Heart right ventricle (tissue), 16 donors: ENCODE measurements at regions not wholly inside any gene's neighbourhood (a gene's known extent, or its start where the extent isn't known, plus 50 kb on each side); places are given as distances from the start of the nearest gene placed in this dataset.

Experiments used
- ATAC-seq, 8 donors: fragments of 200-7000 bp; cut with Tn5 transposase; one replicate each; pipeline ENCODE4 v1.9.1; 2020; ENCODE audit warnings: mild to moderate bottlenecking in 8 of 8, moderate library complexity in 8 of 8, moderate number of reproducible peaks in 1 of 8
- DNase-seq, 2 donors: peaks; one replicate each; pipeline ENCODE4 v3.0.0-alpha.2; 2020
- H3K27ac ChIP-seq, 10 donors: fragments of 200-600 bp; sonication (generic) in 2 of 10; one replicate each; pipeline versions ENCODE4 v1.5.0 to v1.8.0; 2020 to 2022; ENCODE audit warnings: mild to moderate bottlenecking in 3 of 10
- H3K27me3 ChIP-seq, 7 donors: fragments of 200-600 bp; one replicate each; pipeline ENCODE4 v1.8.0; 2021 to 2022; ENCODE audit warnings: mild to moderate bottlenecking in 2 of 7
- H3K36me3 ChIP-seq, 9 donors: fragments of 200-600 bp; sonication (generic) in 1 of 9; one replicate each; pipeline versions ENCODE4 v1.5.0 to v1.8.0; 2020 to 2022; ENCODE audit warnings: mild to moderate bottlenecking in 2 of 9
- H3K4me1 ChIP-seq, 9 donors: fragments of 200-600 bp; sonication (generic) in 1 of 9; one replicate each; pipeline versions ENCODE4 v1.5.0 to v1.8.0; 2020 to 2022; ENCODE audit warnings: mild to moderate bottlenecking in 4 of 9
- H3K4me3 ChIP-seq, 10 donors: fragments of 200-600 bp; sonication (generic) in 2 of 10; one replicate each; pipeline versions ENCODE4 v1.5.0 to v1.8.0; 2020 to 2022; ENCODE audit warnings: mild to moderate bottlenecking in 7 of 10, moderate library complexity in 2 of 10
- H3K9me3 ChIP-seq, 11 donors: fragments of 200-600 bp in 10 of 11; sonication (generic) in 2 of 11; one replicate each; pipeline versions ENCODE4 v1.5.0 to v1.8.0; 2013 to 2022; ENCODE audit warnings: mild to moderate bottlenecking in 2 of 11, control low read depth in 1 of 11, moderate library complexity in 1 of 11
- WGBS, 2 donors: extraction: QIAGEN DNeasy Blood & Tissue Kit; methylation state at CpG; one replicate each; pipeline ENCODE4 v1.1.7; 2013; ENCODE audit warnings: inconsistent platforms in 1 of 2; 5-methylcytosine and 5-hydroxymethylcytosine counted together
- intact Hi-C, 10 donors: fragments of 100-400 bp; cut with DNase I; formaldehyde crosslinking; loops; one replicate each; pipeline versions ENCODE4 v1.11.1 to v1.14.2; 2022
- TF ChIP-seq, protein P1 (sequence below), 9 donors: fragments of 200-600 bp; sonication (generic) in 2 of 9; IDR thresholded peaks; one replicate each; pipeline versions ENCODE4 v1.5.0 to v1.8.0; 2021 to 2022; ENCODE audit warnings: antibody characterized with exemption in 9 of 9, mild to moderate bottlenecking in 5 of 9, moderate library complexity in 1 of 9
- donor health status: Arrhythmogenic right ventricular cardiomyopathy.
- donor health status: ischemic (EF 13 %, LVEDD 7.1; RV severe dilation, severe dysfunction).
- donor health status: healthy with polysubstance abuse.
- donor health status: DM: no; HTN: yes; CAD: no.
- donor health status: DM: no; HTN: no; CAD: no.
- donor health status: ischemic (EF 25% LVEDD 6.9; RV normal size, moderate dysfunction).
- donor health status: ischemic (EF 25% LVEDD 5.7; RV mildly dilated, moderate dysfunction).
- donor health status: healthy.
- donor health status: DM: yes; HTN: yes; CAD: no.
- donor health status: Ischemic cardiomyopathy.
- donor health status: ischemic (EF 35%, LVEDD 5.7; RV mildly dilated, moderate dysfunction).
- donor health status: nonischemic (EF 11% LVEDD 7.7; RV severe dilation, severe dysfunction).
- donor health status: DM: yes; HTN: yes; CAD: no.
- donor health status: PGD.
- donor health status: ischemic (EF 29% LVEDD 5.4; RV normal size, mild dysfunction).
- donor health status: nonischemic (EF 23%, LVEDD 6.1; RV moderate dilation, normal function).

DNA sequence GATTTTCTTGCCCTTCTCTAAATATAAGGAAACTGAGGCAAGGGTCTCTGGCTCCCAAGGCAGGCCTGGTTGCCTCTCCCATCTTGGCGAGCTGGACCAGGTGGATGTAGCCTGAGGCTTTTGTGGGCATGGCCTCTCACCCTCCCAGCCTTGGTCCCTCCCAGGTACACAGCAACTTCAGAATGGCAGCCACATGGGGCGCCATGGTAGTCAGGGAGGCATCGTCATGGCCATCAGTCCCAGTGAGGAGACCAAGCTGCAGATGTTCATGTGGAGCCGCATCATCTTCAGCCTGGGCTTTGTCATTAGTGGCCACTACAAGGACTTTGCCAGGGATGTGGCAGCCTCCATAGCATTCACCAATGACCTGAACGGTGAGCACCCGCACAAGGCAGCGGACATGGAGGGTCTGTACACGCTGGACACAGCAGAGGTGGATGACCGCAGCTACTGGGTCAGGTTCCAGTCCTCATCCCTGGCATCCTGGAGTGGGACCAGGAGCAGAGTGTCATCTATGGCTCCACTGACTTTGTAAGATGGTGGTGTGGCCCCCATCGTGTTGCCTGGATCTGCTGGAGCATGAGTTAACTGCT lies 165.8 kb upstream of the ZNF267 start:
- intact Hi-C loops = loop anchor here in 2 of 10 donors (10.0 kb wide), 3 partner anchors 167 to 223 kb away; partner anchors contain the start of genes RUSF1 (in 1 of the 2), SLC5A2 (in 1 of the 2) and ZNF267 (in 1 of the 2)

DNA sequence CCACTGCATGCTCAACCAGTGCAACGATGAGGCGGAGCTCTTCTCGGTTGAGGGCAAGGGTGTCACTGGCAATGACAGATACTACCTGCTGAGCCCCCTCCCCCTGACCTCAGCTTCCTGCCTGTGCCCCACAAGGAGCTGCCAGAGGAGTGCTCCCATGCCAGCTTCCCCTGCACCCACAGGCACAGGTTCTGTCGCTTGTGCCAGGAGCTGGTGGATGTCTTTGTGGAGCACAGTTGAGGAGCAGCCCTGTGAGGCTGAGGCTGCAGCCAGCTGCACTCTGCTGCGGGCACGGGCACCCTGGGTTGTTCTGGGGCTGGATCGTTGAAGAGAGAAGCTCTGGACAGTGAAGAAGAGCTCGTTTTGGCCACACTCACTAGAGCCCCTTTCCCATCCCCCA lies 165.3 kb upstream of the ZNF267 start:
- ATAC-seq = no peak
- Histone ChIP-seq H3K27me3 (no peaks in the 10 kb centered on the region), H3K27ac (no peak overlapping the region), H3K4me1 (peaks cover 0 to 8% (median 0%) of the 10 kb centered on the region in 9 donors), H3K4me3 (no peak overlapping the region), H3K36me3 (peaks cover 0 to 60% (median 10%) of the 10 kb centered on the region in 9 donors), H3K9me3 (no peaks in the 10 kb centered on the region)
- intact Hi-C loops = loop anchor here in 2 of 10 donors (10.0 kb wide), 3 partner anchors 166 to 224 kb away; partner anchors contain the start of genes RUSF1 (in 1 of the 2), SLC5A2 (in 1 of the 2) and ZNF267 (in 1 of the 2)
- TF ChIP-seq, protein P1, sequence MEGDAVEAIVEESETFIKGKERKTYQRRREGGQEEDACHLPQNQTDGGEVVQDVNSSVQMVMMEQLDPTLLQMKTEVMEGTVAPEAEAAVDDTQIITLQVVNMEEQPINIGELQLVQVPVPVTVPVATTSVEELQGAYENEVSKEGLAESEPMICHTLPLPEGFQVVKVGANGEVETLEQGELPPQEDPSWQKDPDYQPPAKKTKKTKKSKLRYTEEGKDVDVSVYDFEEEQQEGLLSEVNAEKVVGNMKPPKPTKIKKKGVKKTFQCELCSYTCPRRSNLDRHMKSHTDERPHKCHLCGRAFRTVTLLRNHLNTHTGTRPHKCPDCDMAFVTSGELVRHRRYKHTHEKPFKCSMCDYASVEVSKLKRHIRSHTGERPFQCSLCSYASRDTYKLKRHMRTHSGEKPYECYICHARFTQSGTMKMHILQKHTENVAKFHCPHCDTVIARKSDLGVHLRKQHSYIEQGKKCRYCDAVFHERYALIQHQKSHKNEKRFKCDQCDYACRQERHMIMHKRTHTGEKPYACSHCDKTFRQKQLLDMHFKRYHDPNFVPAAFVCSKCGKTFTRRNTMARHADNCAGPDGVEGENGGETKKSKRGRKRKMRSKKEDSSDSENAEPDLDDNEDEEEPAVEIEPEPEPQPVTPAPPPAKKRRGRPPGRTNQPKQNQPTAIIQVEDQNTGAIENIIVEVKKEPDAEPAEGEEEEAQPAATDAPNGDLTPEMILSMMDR (IDR thresholded peaks at IDR 0.05) = no peak
- 87 to 91% methylated on average over 8 of the region's 8 CpGs for WGBS, 2 donors
- no peak for DNase-seq

More for the DNA sequence above, 165.8 kb upstream of the ZNF267 start:
- no peak for DNase-seq
- ATAC-seq = no peak
- H3K4me1 ChIP-seq = peaks cover 0 to 7% (median 0%) of the 10 kb centered on the region in 9 donors
- TF ChIP-seq, protein P1 (IDR thresholded peaks at IDR 0.05) = no peak
- H3K36me3 ChIP-seq = peaks cover 0 to 66% (median 10%) of the 10 kb centered on the region in 9 donors
- no peaks in the 10 kb centered on the region for H3K27me3 ChIP-seq
- H3K4me3 ChIP-seq = no peak overlapping the region
- H3K9me3 ChIP-seq = no peaks in the 10 kb centered on the region
- no peak overlapping the region for H3K27ac ChIP-seq
- WGBS, 2 donors = 95 to 96% methylated on average over 10 of the region's 10 CpGs

DNA sequence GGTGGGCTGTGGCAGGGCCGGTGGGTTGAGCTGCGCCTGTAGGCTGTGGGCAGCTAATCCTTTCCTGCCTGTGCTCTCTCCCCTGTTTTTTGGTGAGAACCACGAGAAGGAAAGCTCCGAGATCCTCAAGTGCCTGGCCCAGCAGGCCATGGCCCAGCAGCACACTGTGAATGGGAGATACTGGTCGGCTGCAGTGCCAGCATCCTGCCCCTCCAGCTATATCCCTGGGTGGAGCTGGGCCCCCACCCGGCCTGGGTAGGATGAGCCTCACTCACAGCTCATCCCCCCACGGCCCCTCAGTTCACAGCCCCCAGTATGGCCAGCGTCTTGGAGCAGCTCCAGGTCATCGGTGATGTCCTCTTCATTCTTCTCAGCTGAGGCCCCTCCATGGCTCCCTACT lies 164.4 kb upstream of the ZNF267 start:
- intact Hi-C loops = loop anchor here in 2 of 10 donors (10.0 kb wide), 3 partner anchors 166 to 224 kb away; partner anchors contain the start of genes RUSF1 (in 1 of the 2), SLC5A2 (in 1 of the 2) and ZNF267 (in 1 of the 2)
- Histone ChIP-seq H3K4me1 (peaks cover 2 to 12% (median 2%) of the 10 kb centered on the region in 9 donors), H3K27ac (no peak overlapping the region), H3K27me3 (no peaks in the 10 kb centered on the region), H3K36me3 (peaks cover 0 to 52% (median 6%) of the 10 kb centered on the region in 9 donors), H3K4me3 (no peak overlapping the region), H3K9me3 (no peaks in the 10 kb centered on the region)
- TF ChIP-seq, protein P1 (IDR thresholded peaks at IDR 0.05) = no peak
- ATAC-seq (no peak), DNase-seq (no peak)
- WGBS, 2 donors = 83 to 93% methylated on average over 9 of the region's 9 CpGs

DNA sequence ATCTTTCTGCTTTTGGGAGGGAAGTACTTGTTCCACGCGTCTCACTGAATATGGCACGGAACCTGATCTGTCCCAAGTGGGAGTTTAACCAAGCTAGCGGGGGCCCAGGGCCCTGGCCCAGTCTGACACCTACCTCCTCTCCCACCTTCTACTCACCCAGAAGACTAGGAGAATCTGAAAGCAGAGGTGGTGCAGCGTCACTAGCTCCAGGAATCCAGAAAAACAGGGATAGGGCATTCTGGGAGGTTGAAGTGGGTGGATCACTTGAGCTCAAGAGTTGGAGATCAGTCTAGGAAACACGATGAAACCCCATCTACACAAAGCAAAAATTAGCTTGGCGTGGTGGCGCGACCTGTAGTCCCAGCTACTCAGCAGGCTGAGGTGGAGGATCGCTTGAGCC lies 163.5 kb upstream of the ZNF267 start:
- intact Hi-C loops = loop anchor here in 3 of 10 donors (10.0 kb wide), 2 partner anchors 165 to 205 kb away; partner anchors contain the start of genes ZNF267 (in 3 of the 3) and RUSF1 (in 1 of the 3)
- H3K4me1 ChIP-seq = peaks cover 7 to 21% (median 12%) of the 10 kb centered on the region in 9 donors
- ATAC-seq (no peak), DNase-seq (no peak)
- no peaks in the 10 kb centered on the region for H3K9me3 ChIP-seq
- TF ChIP-seq, protein P1 (IDR thresholded peaks at IDR 0.05) = no peak
- 87 to 90% methylated on average over 10 of the region's 10 CpGs for WGBS, 2 donors
- H3K27ac ChIP-seq = no peak overlapping the region
- H3K4me3 ChIP-seq = no peak overlapping the region
- no peaks in the 10 kb centered on the region for H3K27me3 ChIP-seq
- H3K36me3 ChIP-seq = peaks cover 0 to 43% (median 0%) of the 10 kb centered on the region in 9 donors
